Vagina (tissue), 2 donors: ENCODE measurements at regions not wholly inside any gene's neighbourhood (a gene's known extent, or its start where the extent isn't known, plus 50 kb on each side); places are given as distances from the start of the nearest gene placed in this dataset.

ENCODE experiments used
- DNase-seq, 2 donors: peaks; one replicate each; pipeline ENCODE4 v3.0.0-alpha.2; 2017; ENCODE audit errors: extremely low spot score in 2 of 2
- H3K27ac ChIP-seq: fragments of 200-600 bp; sonication (generic); one replicate; pipeline ENCODE4 v1.5.1; 2019
- H3K27me3 ChIP-seq: fragments of 200-600 bp; sonication (generic); one replicate; pipeline ENCODE4 v1.5.1; 2019
- H3K36me3 ChIP-seq, 2 donors: fragments of 200-600 bp; sonication (generic); one replicate each; pipeline ENCODE4 v1.5.1; 2017 to 2019
- H3K4me1 ChIP-seq: fragments of 200-600 bp; sonication (generic); one replicate; pipeline ENCODE4 v1.5.1; 2019
- H3K4me3 ChIP-seq, 2 donors: fragments of 200-600 bp; sonication (generic); 1 replicate in 1 of 2; 2 replicates in 1 of 2; pipeline ENCODE4 v1.5.1; 2016 to 2019
- H3K9me3 ChIP-seq: fragments of 200-600 bp; sonication (generic); one replicate; pipeline ENCODE4 v1.5.1; 2019
- CTCF ChIP-seq, 3 experiments: fragments of 450-650 bp in 2 of 3; fragments of 200-600 bp in 1 of 3; sonication (generic) in 1 of 3; IDR thresholded peaks; one replicate each; pipeline ENCODE4 v1.5.1; 2017 to 2019; ENCODE audit warnings: antibody characterized with exemption in 3 of 3, mild to moderate bottlenecking in 2 of 3, moderate library complexity in 2 of 3
- POLR2A ChIP-seq, 2 donors: fragments of 450-650 bp; IDR thresholded peaks; one replicate each; pipeline ENCODE4 v1.6.1; 2017; ENCODE audit warnings: antibody characterized with exemption in 2 of 2, mild to moderate bottlenecking in 2 of 2, moderate library complexity in 2 of 2
- POLR2AphosphoS5 ChIP-seq, 2 donors: sonication (generic); formaldehyde crosslinking; IDR thresholded peaks; one replicate each; pipeline ENCODE4 v1.9.0; 2017; ENCODE audit warnings: antibody characterized with exemption in 2 of 2, mild to moderate bottlenecking in 2 of 2, low read depth in 1 of 2; ENCODE audit not compliant: insufficient read depth in 1 of 2
- intact Hi-C: fragments of 100-400 bp; cut with DNase I; formaldehyde crosslinking; loops from one replicate; pipeline ENCODE4 v1.15.1; 2023

GRCh38 chr7:52940481-52940880, 95.0 kb upstream of the POM121L12 start:
- TF ChIP-seq CTCF (IDR thresholded peaks at IDR 0.05): no peak
- TF ChIP-seq POLR2A (IDR thresholded peaks at IDR 0.05): no peak
- no peak for TF ChIP-seq POLR2AphosphoS5 (IDR thresholded peaks at IDR 0.05; ENCODE audit: insufficient read depth in 1 of 2, low read depth in 1 of 2)
- intact Hi-C loops: no loop called here
- Histone ChIP-seq H3K4me3 (no peak overlapping the region), H3K36me3 (no peaks in the 10 kb centered on the region), H3K9me3 (no peaks in the 10 kb centered on the region), H3K27me3 (no peaks in the 10 kb centered on the region), H3K27ac (no peak overlapping the region), H3K4me1 (no peaks in the 10 kb centered on the region)
- DNase-seq: no peak

DNA sequence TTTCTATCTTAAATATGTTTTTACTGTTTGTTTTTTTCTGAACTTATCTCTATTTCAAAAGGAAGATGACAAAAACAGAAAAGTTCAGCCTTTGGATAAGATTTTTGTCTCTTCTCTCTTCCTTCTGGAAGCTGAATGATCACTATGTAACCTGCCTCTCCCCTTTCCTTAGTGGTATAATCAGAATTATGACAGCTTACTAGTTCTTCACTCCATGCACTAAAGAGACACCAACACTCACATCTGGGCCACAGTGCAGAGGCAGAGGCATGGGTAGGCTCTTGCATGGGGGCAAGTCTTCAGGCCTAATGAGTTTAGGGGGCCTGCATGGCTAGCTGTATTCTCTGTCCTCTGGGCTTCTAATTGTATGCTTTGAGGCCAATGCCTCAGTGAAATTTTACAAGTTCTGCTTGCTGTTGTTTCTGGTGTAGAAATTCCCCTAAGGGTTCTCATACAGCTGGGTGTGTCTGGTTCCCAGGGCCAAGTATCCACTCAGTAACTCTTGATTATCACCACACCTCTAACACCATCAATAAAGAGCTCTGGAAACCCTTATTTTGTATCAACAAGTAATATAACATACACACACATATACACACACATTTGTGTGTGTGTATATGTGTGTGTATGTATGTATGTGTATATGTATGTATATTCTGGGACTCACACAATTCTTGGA, 96.8 kb upstream of the POM121L12 start:
- TF ChIP-seq POLR2A (IDR thresholded peaks at IDR 0.05) (no peak), CTCF (IDR thresholded peaks at IDR 0.05) (no peak), POLR2AphosphoS5 (IDR thresholded peaks at IDR 0.05; ENCODE audit: insufficient read depth in 1 of 2, low read depth in 1 of 2) (no peak)
- DNase-seq: no peak
- Histone ChIP-seq H3K27ac (no peak overlapping the region), H3K4me3 (no peak overlapping the region), H3K4me1 (no peaks in the 10 kb centered on the region), H3K27me3 (no peaks in the 10 kb centered on the region), H3K36me3 (no peaks in the 10 kb centered on the region), H3K9me3 (no peaks in the 10 kb centered on the region)
- intact Hi-C loops: no loop called here

DNA sequence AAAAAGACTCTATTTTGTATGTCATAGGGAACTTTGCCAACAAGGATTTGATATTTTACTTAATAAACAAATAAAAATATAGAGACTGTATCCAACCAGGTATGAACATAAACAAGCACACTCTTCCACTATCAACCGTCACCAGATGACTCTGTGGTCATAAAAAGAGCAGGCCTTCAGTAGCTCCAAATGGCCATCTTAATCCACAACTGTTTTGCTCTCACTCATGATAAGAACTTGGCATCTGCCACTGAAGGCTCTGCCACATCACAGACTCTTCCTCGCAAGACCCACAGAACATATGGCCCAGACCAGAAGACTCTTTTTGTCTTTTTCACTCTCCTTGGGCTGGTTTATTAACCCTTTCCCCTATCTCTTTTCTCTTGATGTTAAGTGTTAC, 98.7 kb upstream of the POM121L12 start:
- no peak for TF ChIP-seq CTCF (IDR thresholded peaks at IDR 0.05)
- H3K4me1 ChIP-seq: no peaks in the 10 kb centered on the region
- no peak overlapping the region for H3K27ac ChIP-seq
- no peak overlapping the region for H3K4me3 ChIP-seq
- intact Hi-C loops: no loop called here
- DNase-seq: no peak
- H3K9me3 ChIP-seq: no peaks in the 10 kb centered on the region
- H3K27me3 ChIP-seq: no peaks in the 10 kb centered on the region
- H3K36me3 ChIP-seq: no peaks in the 10 kb centered on the region

DNA sequence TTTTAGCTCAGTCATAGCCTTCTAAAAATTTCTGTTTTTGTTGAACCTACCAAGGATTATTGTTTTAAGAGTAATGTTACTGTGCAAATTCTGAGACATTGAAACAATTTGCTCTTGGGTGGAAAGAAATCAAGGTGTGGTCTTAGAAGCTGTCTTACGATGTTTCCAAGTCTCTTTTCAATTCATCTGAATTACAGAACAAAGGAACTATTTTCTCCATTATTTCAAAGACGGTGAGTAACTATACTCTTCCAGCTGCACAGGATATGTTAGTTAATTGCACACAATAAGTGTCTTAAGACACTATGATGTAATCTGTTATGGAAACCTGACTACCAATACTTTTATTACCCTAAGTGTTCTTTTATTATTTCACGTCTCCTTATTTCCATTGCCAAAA, 106.8 kb upstream of the POM121L12 start:
- no peak overlapping the region for H3K27ac ChIP-seq
- no peak overlapping the region for H3K4me3 ChIP-seq
- intact Hi-C loops: no loop called here
- no peaks in the 10 kb centered on the region for H3K27me3 ChIP-seq
- H3K4me1 ChIP-seq: no peaks in the 10 kb centered on the region
- DNase-seq: no peak
- TF ChIP-seq CTCF (IDR thresholded peaks at IDR 0.05) (no peak), POLR2AphosphoS5 (IDR thresholded peaks at IDR 0.05; ENCODE audit: insufficient read depth in 1 of 2, low read depth in 1 of 2) (no peak), POLR2A (IDR thresholded peaks at IDR 0.05) (no peak)
- no peaks in the 10 kb centered on the region for H3K36me3 ChIP-seq
- no peaks in the 10 kb centered on the region for H3K9me3 ChIP-seq

DNA sequence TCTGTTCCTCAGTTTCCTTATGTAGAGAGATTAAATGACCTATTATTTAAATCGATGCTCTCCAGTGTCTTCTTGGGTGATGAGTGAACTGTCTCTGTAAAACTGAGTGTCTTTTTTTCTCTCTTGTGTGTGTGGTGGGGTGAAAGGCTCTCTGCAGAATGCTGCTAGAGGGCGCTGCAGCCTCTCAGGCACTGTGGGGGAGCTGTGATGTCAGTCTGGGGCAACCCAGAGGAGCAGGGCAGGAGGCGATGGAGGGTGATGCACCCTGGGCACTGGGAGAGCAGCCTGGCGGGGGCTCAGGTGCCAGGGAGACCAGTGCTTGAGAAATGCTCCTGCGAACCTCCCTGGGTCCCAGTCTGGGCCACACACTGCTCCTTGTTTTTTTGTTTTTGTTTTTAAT, 110.1 kb upstream of the POM121L12 start:
- no peak overlapping the region for H3K4me3 ChIP-seq
- no peaks in the 10 kb centered on the region for H3K27me3 ChIP-seq
- no peak for DNase-seq
- intact Hi-C loops: no loop called here
- TF ChIP-seq POLR2A (IDR thresholded peaks at IDR 0.05) (no peak), CTCF (IDR thresholded peaks at IDR 0.05) (no peak), POLR2AphosphoS5 (IDR thresholded peaks at IDR 0.05; ENCODE audit: insufficient read depth in 1 of 2, low read depth in 1 of 2) (no peak)
- H3K9me3 ChIP-seq: no peaks in the 10 kb centered on the region
- no peak overlapping the region for H3K27ac ChIP-seq
- H3K4me1 ChIP-seq: no peaks in the 10 kb centered on the region
- H3K36me3 ChIP-seq: no peaks in the 10 kb centered on the region
